ENCODE measurements at regions not wholly inside any gene's neighbourhood (a gene's known extent, or its start where the extent isn't known, plus 50 kb on each side); places are given as distances from the start of the nearest gene placed in this dataset.
"Not testable (repeated sequence)": the region's sequence is repeated elsewhere in the genome, so short reads cannot be mapped to it uniquely, and the experiment has no call there.

DNA sequence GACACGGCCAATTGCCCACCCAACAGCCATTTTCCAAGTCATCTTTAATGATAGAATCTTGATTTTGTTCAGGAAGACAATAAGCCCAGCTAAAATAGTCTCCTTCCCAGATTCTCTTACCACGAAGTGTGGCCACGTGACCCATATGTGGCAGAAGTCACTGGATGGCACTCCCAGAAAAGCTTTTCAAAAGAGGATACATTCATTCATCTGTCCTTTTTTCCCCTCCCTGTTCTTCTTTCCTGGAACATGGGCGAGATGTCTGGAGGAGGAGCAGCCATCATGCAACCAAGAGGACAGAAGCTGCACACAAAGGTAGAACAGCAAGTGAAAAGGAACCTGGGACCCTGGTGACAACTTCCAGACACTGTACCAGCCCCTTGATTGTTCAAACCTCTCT lies 174.7 kb downstream of the UACA start:
- Histone ChIP-seq H3K4me3 (no peak overlapping the region), H3K27ac (no peak overlapping the region), H3K27me3 (peaks cover 0 to 22% (median 20%) of the 10 kb centered on the region in 3 donors), H3K36me3 (no peaks in the 10 kb centered on the region), H3K4me1 (peaks cover 5 to 13% (median 10%) of the 10 kb centered on the region in 4 donors), H3K9me3 (peaks cover 0 to 17% (median 4%) of the 10 kb centered on the region in 4 donors)
- intact Hi-C loops (cut with DNase I; ENCODE audit: low total_unique reads) = no loop called here
- DNase-seq = no peak
- TF ChIP-seq EP300 (IDR thresholded peaks at IDR 0.05) = no peak
- no peak for TF ChIP-seq CTCF (IDR thresholded peaks at IDR 0.05)
- TF ChIP-seq POLR2AphosphoS5 (IDR thresholded peaks at IDR 0.05) = no peak
- no peak for TF ChIP-seq POLR2A (IDR thresholded peaks at IDR 0.05)
- 84 to 96% (median 89%) methylated on average over 4 of the region's 4 CpGs for WGBS, 5 donors

DNA sequence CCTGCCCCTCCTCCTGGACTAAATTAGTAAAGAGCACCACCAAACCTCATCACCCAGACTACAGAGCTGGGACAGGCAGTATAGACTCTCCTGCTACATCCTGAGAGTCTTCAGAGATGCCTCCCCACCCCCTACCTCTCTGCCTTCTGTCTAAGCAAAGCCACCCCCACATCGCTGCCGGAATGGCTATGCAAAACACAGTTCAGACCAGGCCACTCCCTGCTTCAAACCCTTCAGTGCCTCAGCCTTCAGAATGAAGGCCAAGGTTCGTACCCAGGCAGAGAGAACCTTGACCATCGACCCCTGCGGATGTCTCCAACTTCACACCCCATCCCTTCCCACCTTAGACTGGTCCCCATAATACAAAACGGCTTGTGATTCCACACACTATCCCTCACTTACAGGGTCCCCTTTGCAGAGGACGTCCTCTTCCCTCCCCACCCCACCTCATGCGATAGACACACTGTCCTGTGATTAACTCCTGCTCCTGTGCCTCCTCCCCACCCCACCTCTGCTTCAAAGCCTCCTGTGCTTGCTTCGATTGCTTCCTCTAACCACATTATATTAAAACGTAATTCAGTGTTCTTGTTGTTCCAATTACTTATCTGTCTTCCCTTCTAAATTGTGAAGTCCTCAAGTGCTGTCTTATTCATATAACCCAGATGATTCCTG lies 175.3 kb downstream of the UACA start:
- Histone ChIP-seq H3K4me1 (peaks cover 5 to 13% (median 10%) of the 10 kb centered on the region in 4 donors), H3K36me3 (no peaks in the 10 kb centered on the region), H3K27me3 (peaks cover 0 to 22% (median 20%) of the 10 kb centered on the region in 3 donors), H3K9me3 (peaks cover 0 to 11% (median 4%) of the 10 kb centered on the region in 4 donors), H3K27ac (no peak overlapping the region), H3K4me3 (no peak overlapping the region)
- peak in 1 of 2 donors; percentile 1 for DNase-seq
- TF ChIP-seq POLR2A (IDR thresholded peaks at IDR 0.05) (no peak), CTCF (IDR thresholded peaks at IDR 0.05) (no peak), EP300 (IDR thresholded peaks at IDR 0.05) (no peak), POLR2AphosphoS5 (IDR thresholded peaks at IDR 0.05) (no peak)
- WGBS, 5 donors = 89 to 93% (median 90%) methylated on average over 10 of the region's 10 CpGs
- intact Hi-C loops (cut with DNase I; ENCODE audit: low total_unique reads) = no loop called here

- Histone ChIP-seq H3K4me1 (peaks cover 5 to 13% (median 10%) of the 10 kb centered on the region in 4 donors), H3K27me3 (peaks cover 0 to 22% (median 20%) of the 10 kb centered on the region in 3 donors)
- intact Hi-C loops (cut with DNase I; ENCODE audit: low total_unique reads); H3K9me3 ChIP-seq; H3K27ac ChIP-seq; H3K4me3 ChIP-seq; DNase-seq; H3K36me3 ChIP-seq: not testable (repeated sequence)
- WGBS, 5 donors = 96 to 98% (median 98%) methylated on average over 19 to 40 of the region's 40 CpGs
Observed at GRCh38 chr15:70587012-70587634, 176.2 kb downstream of the UACA start.

DNA sequence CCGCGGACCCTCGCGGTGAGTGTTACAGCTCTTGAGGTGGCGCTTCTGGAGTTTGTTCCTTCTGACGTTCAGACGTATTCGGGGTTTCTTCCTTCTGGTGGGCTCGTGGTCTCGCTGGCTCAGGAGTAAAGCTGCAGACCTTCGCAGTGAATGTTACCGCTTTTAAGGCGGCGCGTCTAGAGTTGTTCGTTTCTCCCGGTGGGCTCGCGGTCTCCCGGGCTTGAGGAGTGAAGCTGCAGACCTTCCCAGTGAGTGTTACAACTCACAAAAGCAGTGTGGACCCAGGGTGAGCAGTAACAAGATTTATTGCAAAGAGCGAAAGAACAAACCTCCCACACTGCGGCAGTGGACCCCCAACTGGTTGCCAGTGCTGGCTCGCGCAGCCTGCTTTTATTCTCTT lies 177.1 kb downstream of the UACA start:
- H3K36me3 ChIP-seq = no peaks in the 10 kb centered on the region
- 87 to 94% (median 92%) methylated on average over 24 of the region's 24 CpGs for WGBS, 5 donors
- H3K27ac ChIP-seq = no peak overlapping the region
- TF ChIP-seq POLR2A (IDR thresholded peaks at IDR 0.05) (no peak), CTCF (IDR thresholded peaks at IDR 0.05) (no peak), EP300 (IDR thresholded peaks at IDR 0.05) (no peak), POLR2AphosphoS5 (IDR thresholded peaks at IDR 0.05) (no peak)
- H3K4me1 ChIP-seq = peaks cover 5 to 13% (median 10%) of the 10 kb centered on the region in 4 donors
- no peaks in the 10 kb centered on the region for H3K9me3 ChIP-seq
- no peak overlapping the region for H3K4me3 ChIP-seq
- intact Hi-C loops (cut with DNase I; ENCODE audit: low total_unique reads) = no loop called here
- peaks cover 0 to 28% (median 20%) of the 10 kb centered on the region in 3 donors for H3K27me3 ChIP-seq
- no peak for DNase-seq

- no peak for DNase-seq
- TF ChIP-seq EP300 (IDR thresholded peaks at IDR 0.05) (no peak), POLR2AphosphoS5 (IDR thresholded peaks at IDR 0.05) (no peak), CTCF (IDR thresholded peaks at IDR 0.05) (no peak), POLR2A (IDR thresholded peaks at IDR 0.05) (no peak)
- no peaks in the 10 kb centered on the region for H3K9me3 ChIP-seq
- peaks cover 5 to 13% (median 10%) of the 10 kb centered on the region in 4 donors for H3K4me1 ChIP-seq
- H3K27me3 ChIP-seq = peaks cover 0 to 33% (median 20%) of the 10 kb centered on the region in 3 donors
- intact Hi-C loops (cut with DNase I; ENCODE audit: low total_unique reads) = no loop called here
- H3K4me3 ChIP-seq = peak overlapping the region in 2 of 4 donors; percentile 26 to 39
- 37 to 50% (median 38%) methylated on average over 10 of the region's 10 CpGs for WGBS, 5 donors
- no peaks in the 10 kb centered on the region for H3K36me3 ChIP-seq
- no peak overlapping the region for H3K27ac ChIP-seq
Observed at GRCh38 chr15:70585707-70586034, 177.7 kb downstream of the UACA start.

Data from stomach (tissue), 8 donors.